ENCODE measurements at regions not wholly inside any gene's neighbourhood (a gene's known extent, or its start where the extent isn't known, plus 50 kb on each side); places are given as distances from the start of the nearest gene placed in this dataset.
A peak's percentile ranks its signal among the peaks of the same experiment; 100 is the strongest.

DNA sequence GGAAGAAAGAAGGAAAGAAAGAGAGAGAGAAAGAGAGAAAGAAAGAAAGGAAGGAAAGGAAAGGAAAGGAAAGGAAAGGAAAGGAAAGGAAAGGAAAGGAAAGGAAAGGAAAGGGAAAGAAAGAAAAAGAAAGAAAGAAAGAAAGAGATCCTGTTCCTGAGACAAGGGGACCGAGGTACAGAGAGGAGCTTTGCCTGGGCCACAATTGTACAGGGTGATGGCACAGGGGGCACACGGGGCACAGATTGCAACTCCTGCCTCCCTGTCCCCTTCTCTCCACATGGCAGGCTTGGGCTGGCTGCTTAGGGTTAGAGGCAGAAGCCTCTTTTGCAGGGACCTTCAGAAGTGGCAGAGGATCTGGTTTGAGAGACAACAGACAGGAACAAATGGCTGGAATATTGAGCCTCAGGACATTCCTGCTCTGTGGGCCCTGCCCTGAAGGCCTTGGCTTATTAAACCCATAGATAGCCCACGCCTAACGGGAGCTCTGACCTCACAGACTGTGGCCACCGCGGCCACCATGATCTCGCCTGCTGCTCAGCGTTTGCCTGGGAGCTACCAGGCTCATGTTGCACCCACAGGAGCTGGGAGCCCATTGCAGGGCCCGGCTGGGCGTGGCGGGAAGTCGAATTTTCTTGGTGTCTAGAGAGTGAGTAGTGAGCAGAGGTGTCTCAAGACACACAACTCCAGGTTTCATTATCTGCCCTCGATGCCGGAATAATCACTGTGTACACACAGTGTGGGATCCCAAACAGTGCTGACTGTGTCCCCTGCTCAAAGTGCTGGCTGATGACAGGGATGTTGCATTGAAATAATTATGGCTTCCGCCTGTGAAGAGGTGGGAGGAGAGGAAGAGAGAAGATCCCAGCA, 147.9 kb upstream of the NCOR2 start:
- no peak overlapping the region for H3K4me3 ChIP-seq (ENCODE audit: low read depth in 1 of 2, low read length in 2 of 2)
- H4K20me1 ChIP-seq (ENCODE audit: insufficient read depth, low read length) = no peaks in the 10 kb centered on the region
- H3K9me3 ChIP-seq (ENCODE audit: insufficient read depth, low read length, severe bottlenecking) = no peaks in the 10 kb centered on the region
- no peak overlapping the region for H3K4me2 ChIP-seq (ENCODE audit: insufficient read depth, low read length)
- H3K9ac ChIP-seq (ENCODE audit: low read depth, low read length) = no peak overlapping the region
- no peak overlapping the region for H3K27ac ChIP-seq (ENCODE audit: low read length)
- H3K79me2 ChIP-seq (ENCODE audit: insufficient read depth, low read length) = no peaks in the 10 kb centered on the region
- no peaks in the 10 kb centered on the region for H3K27me3 ChIP-seq (ENCODE audit: insufficient read depth, low read length, poor library complexity)
- ATAC-seq (ENCODE audit: insufficient read depth, low read depth) (no peak), DNase-seq (no peak)
- TF ChIP-seq, protein P1, sequence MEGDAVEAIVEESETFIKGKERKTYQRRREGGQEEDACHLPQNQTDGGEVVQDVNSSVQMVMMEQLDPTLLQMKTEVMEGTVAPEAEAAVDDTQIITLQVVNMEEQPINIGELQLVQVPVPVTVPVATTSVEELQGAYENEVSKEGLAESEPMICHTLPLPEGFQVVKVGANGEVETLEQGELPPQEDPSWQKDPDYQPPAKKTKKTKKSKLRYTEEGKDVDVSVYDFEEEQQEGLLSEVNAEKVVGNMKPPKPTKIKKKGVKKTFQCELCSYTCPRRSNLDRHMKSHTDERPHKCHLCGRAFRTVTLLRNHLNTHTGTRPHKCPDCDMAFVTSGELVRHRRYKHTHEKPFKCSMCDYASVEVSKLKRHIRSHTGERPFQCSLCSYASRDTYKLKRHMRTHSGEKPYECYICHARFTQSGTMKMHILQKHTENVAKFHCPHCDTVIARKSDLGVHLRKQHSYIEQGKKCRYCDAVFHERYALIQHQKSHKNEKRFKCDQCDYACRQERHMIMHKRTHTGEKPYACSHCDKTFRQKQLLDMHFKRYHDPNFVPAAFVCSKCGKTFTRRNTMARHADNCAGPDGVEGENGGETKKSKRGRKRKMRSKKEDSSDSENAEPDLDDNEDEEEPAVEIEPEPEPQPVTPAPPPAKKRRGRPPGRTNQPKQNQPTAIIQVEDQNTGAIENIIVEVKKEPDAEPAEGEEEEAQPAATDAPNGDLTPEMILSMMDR (IDR thresholded peaks at IDR 0.05; ENCODE audit: borderline replicate concordance, extremely low read depth, low read length, poor library complexity, severe bottlenecking) = no peak
- H3K36me3 ChIP-seq (ENCODE audit: insufficient read depth, low read length) = no peaks in the 10 kb centered on the region
- H2AFZ ChIP-seq (ENCODE audit: low read depth, low read length) = no peak overlapping the region
- H3K4me1 ChIP-seq (ENCODE audit: insufficient read depth, low read length) = peaks cover 16% of the 10 kb centered on the region

DNA sequence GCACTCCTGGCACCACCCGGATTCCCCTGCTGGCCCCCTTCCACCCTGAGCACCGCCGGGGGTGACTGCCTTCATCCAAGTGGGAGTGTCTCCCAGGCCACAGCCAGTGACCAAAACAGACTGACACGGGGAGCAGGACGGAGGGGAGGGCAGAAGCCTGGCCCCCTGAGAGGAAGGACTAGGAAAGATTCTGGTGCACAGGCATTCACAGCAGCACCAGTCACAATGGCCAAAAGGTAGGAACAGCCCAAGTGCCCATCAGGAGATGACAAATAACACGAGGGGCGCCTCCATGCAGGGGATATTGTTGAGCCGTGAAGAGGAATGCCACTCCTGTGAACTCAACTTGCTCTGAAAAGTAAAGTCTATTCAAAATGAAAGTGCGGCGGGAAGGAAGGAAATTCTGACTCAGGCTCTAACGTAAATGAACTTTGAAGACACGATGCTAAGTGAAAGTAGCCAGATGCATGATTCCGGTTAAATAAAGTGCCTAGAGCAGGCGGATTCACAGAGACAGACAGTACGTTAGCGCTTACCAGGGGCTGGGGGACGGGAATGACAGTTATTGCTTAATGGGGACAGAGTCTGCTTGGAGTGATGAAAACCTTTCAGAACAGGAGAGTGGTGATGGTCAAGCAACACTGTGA, 146.1 kb upstream of the NCOR2 start:
- Histone ChIP-seq H3K27ac (ENCODE audit: low read length) (peak overlapping the region; percentile 57), H3K9me3 (ENCODE audit: insufficient read depth, low read length, severe bottlenecking) (no peaks in the 10 kb centered on the region), H4K20me1 (ENCODE audit: insufficient read depth, low read length) (no peaks in the 10 kb centered on the region), H3K9ac (ENCODE audit: low read depth, low read length) (peak overlapping the region; percentile 11; the same call in 1 of the 2 replicates), H2AFZ (ENCODE audit: low read depth, low read length) (peak overlapping the region; percentile 46; the same call in 1 of the 2 replicates), H3K4me1 (ENCODE audit: insufficient read depth, low read length) (peaks cover 16% of the 10 kb centered on the region), H3K27me3 (ENCODE audit: insufficient read depth, low read length, poor library complexity) (no peaks in the 10 kb centered on the region), H3K79me2 (ENCODE audit: insufficient read depth, low read length) (no peaks in the 10 kb centered on the region), H3K36me3 (ENCODE audit: insufficient read depth, low read length) (no peaks in the 10 kb centered on the region), H3K4me3 (ENCODE audit: low read depth in 1 of 2, low read length in 2 of 2) (0 out of 4 replicates have a peak overlapping the region, but pooled peaks of 1 of the 2 experiments have one; percentile 24), H3K4me2 (ENCODE audit: insufficient read depth, low read length) (peak overlapping the region; percentile 44)
- TF ChIP-seq EZH2 (IDR thresholded peaks at IDR 0.05; ENCODE audit: borderline replicate concordance, low read depth, low read length, severe bottlenecking) = no peak
- TF ChIP-seq, protein P1 (IDR thresholded peaks at IDR 0.05; ENCODE audit: borderline replicate concordance, extremely low read depth, low read length, poor library complexity, severe bottlenecking) = no peak
- DNase-seq = peak; percentile 30
- peak; percentile 70 for ATAC-seq (ENCODE audit: insufficient read depth, low read depth)

DNA sequence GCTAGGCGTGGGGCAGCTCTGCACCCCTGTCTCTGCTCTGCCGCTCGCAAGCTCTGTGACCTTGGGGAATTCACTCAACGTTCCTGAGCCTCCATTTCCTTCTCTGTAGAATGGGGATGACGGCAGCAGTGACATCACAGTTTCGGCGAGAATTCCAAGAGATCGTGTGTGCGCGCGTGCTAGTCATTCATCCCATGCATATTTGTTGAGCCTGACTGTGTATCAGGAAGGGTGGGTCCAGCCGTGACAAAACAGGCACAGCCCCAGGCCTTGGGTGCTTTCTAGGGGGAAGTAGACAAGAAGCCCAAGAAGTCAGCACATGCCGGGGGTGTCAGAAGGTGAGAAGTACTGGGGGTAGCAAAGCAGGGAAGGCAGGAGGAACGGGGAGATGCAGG, 145.6 kb upstream of the NCOR2 start:
- 0 out of 2 replicates have a peak overlapping the region, but pooled peaks have one; percentile 46 for H2AFZ ChIP-seq (ENCODE audit: low read depth, low read length)
- H3K9me3 ChIP-seq (ENCODE audit: insufficient read depth, low read length, severe bottlenecking) = no peaks in the 10 kb centered on the region
- H3K4me3 ChIP-seq (ENCODE audit: low read depth in 1 of 2, low read length in 2 of 2) = no peak overlapping the region
- no peaks in the 10 kb centered on the region for H3K36me3 ChIP-seq (ENCODE audit: insufficient read depth, low read length)
- TF ChIP-seq, protein P1 (IDR thresholded peaks at IDR 0.05; ENCODE audit: borderline replicate concordance, extremely low read depth, low read length, poor library complexity, severe bottlenecking) = no peak
- TF ChIP-seq EZH2 (IDR thresholded peaks at IDR 0.05; ENCODE audit: borderline replicate concordance, low read depth, low read length, severe bottlenecking) = no peak
- ATAC-seq (ENCODE audit: insufficient read depth, low read depth) (no peak), DNase-seq (no peak)
- H3K27ac ChIP-seq (ENCODE audit: low read length) = no peak overlapping the region
- peaks cover 16% of the 10 kb centered on the region for H3K4me1 ChIP-seq (ENCODE audit: insufficient read depth, low read length)
- no peaks in the 10 kb centered on the region for H4K20me1 ChIP-seq (ENCODE audit: insufficient read depth, low read length)
- H3K9ac ChIP-seq (ENCODE audit: low read depth, low read length) = no peak overlapping the region
- H3K27me3 ChIP-seq (ENCODE audit: insufficient read depth, low read length, poor library complexity) = no peaks in the 10 kb centered on the region
- H3K4me2 ChIP-seq (ENCODE audit: insufficient read depth, low read length) = no peak overlapping the region
- H3K79me2 ChIP-seq (ENCODE audit: insufficient read depth, low read length) = no peaks in the 10 kb centered on the region
